Heart right ventricle (tissue), 16 donors: ENCODE measurements at regions not wholly inside any gene's neighbourhood (a gene's known extent, or its start where the extent isn't known, plus 50 kb on each side); places are given as distances from the start of the nearest gene placed in this dataset.

ENCODE experiments used
- ATAC-seq, 8 donors: fragments of 200-7000 bp; cut with Tn5 transposase; one replicate each; pipeline ENCODE4 v1.9.1; 2020; ENCODE audit warnings: mild to moderate bottlenecking in 8 of 8, moderate library complexity in 8 of 8, moderate number of reproducible peaks in 1 of 8
- DNase-seq, 2 donors: peaks; one replicate each; pipeline ENCODE4 v3.0.0-alpha.2; 2020
- H3K27ac ChIP-seq, 10 donors: fragments of 200-600 bp; sonication (generic) in 2 of 10; one replicate each; pipeline versions ENCODE4 v1.5.0 to v1.8.0; 2020 to 2022; ENCODE audit warnings: mild to moderate bottlenecking in 3 of 10
- H3K27me3 ChIP-seq, 7 donors: fragments of 200-600 bp; one replicate each; pipeline ENCODE4 v1.8.0; 2021 to 2022; ENCODE audit warnings: mild to moderate bottlenecking in 2 of 7
- H3K36me3 ChIP-seq, 9 donors: fragments of 200-600 bp; sonication (generic) in 1 of 9; one replicate each; pipeline versions ENCODE4 v1.5.0 to v1.8.0; 2020 to 2022; ENCODE audit warnings: mild to moderate bottlenecking in 2 of 9
- H3K4me1 ChIP-seq, 9 donors: fragments of 200-600 bp; sonication (generic) in 1 of 9; one replicate each; pipeline versions ENCODE4 v1.5.0 to v1.8.0; 2020 to 2022; ENCODE audit warnings: mild to moderate bottlenecking in 4 of 9
- H3K4me3 ChIP-seq, 10 donors: fragments of 200-600 bp; sonication (generic) in 2 of 10; one replicate each; pipeline versions ENCODE4 v1.5.0 to v1.8.0; 2020 to 2022; ENCODE audit warnings: mild to moderate bottlenecking in 7 of 10, moderate library complexity in 2 of 10
- H3K9me3 ChIP-seq, 11 donors: fragments of 200-600 bp in 10 of 11; sonication (generic) in 2 of 11; one replicate each; pipeline versions ENCODE4 v1.5.0 to v1.8.0; 2013 to 2022; ENCODE audit warnings: mild to moderate bottlenecking in 2 of 11, control low read depth in 1 of 11, moderate library complexity in 1 of 11
- WGBS, 2 donors: extraction: QIAGEN DNeasy Blood & Tissue Kit; methylation state at CpG; one replicate each; pipeline ENCODE4 v1.1.7; 2013; ENCODE audit warnings: inconsistent platforms in 1 of 2; 5-methylcytosine and 5-hydroxymethylcytosine counted together
- intact Hi-C, 10 donors: fragments of 100-400 bp; cut with DNase I; formaldehyde crosslinking; loops; one replicate each; pipeline versions ENCODE4 v1.11.1 to v1.14.2; 2022
- TF ChIP-seq, protein P1 (sequence below), 9 donors: fragments of 200-600 bp; sonication (generic) in 2 of 9; IDR thresholded peaks; one replicate each; pipeline versions ENCODE4 v1.5.0 to v1.8.0; 2021 to 2022; ENCODE audit warnings: antibody characterized with exemption in 9 of 9, mild to moderate bottlenecking in 5 of 9, moderate library complexity in 1 of 9
- donor health status: Arrhythmogenic right ventricular cardiomyopathy.
- donor health status: ischemic (EF 13 %, LVEDD 7.1; RV severe dilation, severe dysfunction).
- donor health status: healthy with polysubstance abuse.
- donor health status: DM: no; HTN: yes; CAD: no.
- donor health status: DM: no; HTN: no; CAD: no.
- donor health status: ischemic (EF 25% LVEDD 6.9; RV normal size, moderate dysfunction).
- donor health status: ischemic (EF 25% LVEDD 5.7; RV mildly dilated, moderate dysfunction).
- donor health status: healthy.
- donor health status: DM: yes; HTN: yes; CAD: no.
- donor health status: Ischemic cardiomyopathy.
- donor health status: ischemic (EF 35%, LVEDD 5.7; RV mildly dilated, moderate dysfunction).
- donor health status: nonischemic (EF 11% LVEDD 7.7; RV severe dilation, severe dysfunction).
- donor health status: DM: yes; HTN: yes; CAD: no.
- donor health status: PGD.
- donor health status: ischemic (EF 29% LVEDD 5.4; RV normal size, mild dysfunction).
- donor health status: nonischemic (EF 23%, LVEDD 6.1; RV moderate dilation, normal function).

DNA sequence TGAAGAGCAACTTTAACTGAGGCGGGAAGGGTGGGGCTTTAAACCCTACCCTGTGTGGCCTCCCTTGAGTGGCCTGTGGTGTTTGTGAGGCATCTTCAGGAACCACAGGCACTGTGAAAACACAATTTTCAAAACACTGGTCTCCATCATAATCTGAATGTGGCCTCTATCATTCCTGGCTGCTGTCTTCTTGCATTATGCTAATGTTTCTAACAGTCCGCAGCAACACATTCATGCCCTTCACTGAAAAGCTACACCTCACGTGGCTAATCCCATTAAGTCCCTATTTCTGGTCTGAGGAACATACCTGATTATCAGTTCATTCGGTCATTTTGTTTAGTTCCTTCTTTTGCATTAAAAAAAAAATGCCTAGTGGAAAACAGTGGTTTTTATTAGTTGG is 94.6 kb downstream of the F11 start:
- 78 to 81% methylated on average over 4 of the region's 4 CpGs for WGBS, 2 donors
- no peak overlapping the region for H3K4me3 ChIP-seq
- intact Hi-C loops, result no loop called here
- peaks cover 0 to 49% (median 23%) of the 10 kb centered on the region in 11 donors for H3K9me3 ChIP-seq
- H3K27ac ChIP-seq, result no peak overlapping the region
- H3K4me1 ChIP-seq, result no peaks in the 10 kb centered on the region
- TF ChIP-seq, protein P1, sequence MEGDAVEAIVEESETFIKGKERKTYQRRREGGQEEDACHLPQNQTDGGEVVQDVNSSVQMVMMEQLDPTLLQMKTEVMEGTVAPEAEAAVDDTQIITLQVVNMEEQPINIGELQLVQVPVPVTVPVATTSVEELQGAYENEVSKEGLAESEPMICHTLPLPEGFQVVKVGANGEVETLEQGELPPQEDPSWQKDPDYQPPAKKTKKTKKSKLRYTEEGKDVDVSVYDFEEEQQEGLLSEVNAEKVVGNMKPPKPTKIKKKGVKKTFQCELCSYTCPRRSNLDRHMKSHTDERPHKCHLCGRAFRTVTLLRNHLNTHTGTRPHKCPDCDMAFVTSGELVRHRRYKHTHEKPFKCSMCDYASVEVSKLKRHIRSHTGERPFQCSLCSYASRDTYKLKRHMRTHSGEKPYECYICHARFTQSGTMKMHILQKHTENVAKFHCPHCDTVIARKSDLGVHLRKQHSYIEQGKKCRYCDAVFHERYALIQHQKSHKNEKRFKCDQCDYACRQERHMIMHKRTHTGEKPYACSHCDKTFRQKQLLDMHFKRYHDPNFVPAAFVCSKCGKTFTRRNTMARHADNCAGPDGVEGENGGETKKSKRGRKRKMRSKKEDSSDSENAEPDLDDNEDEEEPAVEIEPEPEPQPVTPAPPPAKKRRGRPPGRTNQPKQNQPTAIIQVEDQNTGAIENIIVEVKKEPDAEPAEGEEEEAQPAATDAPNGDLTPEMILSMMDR (IDR thresholded peaks at IDR 0.05), result no peak
- H3K36me3 ChIP-seq, result no peaks in the 10 kb centered on the region
- H3K27me3 ChIP-seq, result no peaks in the 10 kb centered on the region
- DNase-seq (no peak), ATAC-seq (no peak)

DNA sequence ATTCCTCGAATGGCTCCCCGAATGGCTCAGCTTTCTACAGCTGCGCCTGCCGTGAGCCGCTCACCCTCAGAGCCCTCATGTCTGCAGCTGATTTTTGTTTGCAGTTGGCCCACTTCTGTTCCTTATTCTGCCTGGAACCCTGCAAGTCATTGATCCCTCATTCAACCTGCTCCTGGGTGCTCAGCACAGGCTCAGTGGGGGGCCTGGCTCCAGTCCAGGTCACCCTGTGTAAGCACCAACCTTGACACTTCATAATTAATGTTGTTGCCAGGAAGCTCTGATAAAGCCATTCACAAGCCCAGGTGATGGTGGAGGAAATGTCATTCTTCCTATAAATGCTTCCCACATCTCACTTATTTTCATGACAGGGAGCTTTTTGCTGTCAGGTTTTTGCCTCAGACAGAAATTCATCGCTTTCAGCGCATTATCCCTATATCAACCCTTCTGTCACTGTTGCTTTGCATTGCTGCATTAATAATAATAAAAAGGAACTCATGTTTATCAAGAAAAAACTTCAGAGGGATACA is 85.7 kb downstream of the F11 start:
- ATAC-seq, result no peak
- Histone ChIP-seq H3K27me3 (peaks cover 0 to 4% (median 0%) of the 10 kb centered on the region in 7 donors), H3K9me3 (peaks cover 0 to 3% (median 0%) of the 10 kb centered on the region in 11 donors), H3K4me1 (no peaks in the 10 kb centered on the region), H3K36me3 (no peaks in the 10 kb centered on the region), H3K4me3 (no peak overlapping the region), H3K27ac (no peak overlapping the region)
- WGBS, 2 donors, result 87 to 90% methylated on average over 7 of the region's 7 CpGs
- intact Hi-C loops, result no loop called here
- no peak for DNase-seq
- TF ChIP-seq, protein P1 (IDR thresholded peaks at IDR 0.05), result no peak

DNA sequence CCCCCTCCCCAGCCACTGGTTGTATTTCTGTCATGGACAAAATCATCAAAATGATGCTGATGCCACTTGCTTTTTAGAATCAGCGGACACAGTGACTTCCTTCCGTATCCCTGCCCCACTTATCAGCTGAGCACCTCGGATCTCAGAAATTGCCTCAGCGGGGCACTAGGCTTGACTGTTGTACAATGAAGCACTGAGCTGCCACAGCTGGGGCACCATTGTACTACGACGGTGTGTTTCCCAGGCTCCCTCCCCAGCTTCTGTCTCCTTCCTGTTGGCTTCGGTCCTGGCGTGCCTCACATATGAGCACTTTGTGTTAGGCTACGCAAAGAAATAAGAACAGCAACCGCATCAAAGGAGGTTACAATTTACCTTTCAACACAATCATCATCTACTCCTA is 82.4 kb downstream of the F11 start:
- peaks cover 0 to 29% (median 5%) of the 10 kb centered on the region in 7 donors for H3K27me3 ChIP-seq
- DNase-seq (no peak), ATAC-seq (no peak)
- H3K4me3 ChIP-seq, result no peak overlapping the region
- TF ChIP-seq, protein P1 (IDR thresholded peaks at IDR 0.05), result no peak
- no peaks in the 10 kb centered on the region for H3K36me3 ChIP-seq
- no peak overlapping the region for H3K27ac ChIP-seq
- H3K9me3 ChIP-seq, result no peaks in the 10 kb centered on the region
- intact Hi-C loops, result no loop called here
- no peaks in the 10 kb centered on the region for H3K4me1 ChIP-seq
- 72 to 78% methylated on average over 10 of the region's 10 CpGs for WGBS, 2 donors

DNA sequence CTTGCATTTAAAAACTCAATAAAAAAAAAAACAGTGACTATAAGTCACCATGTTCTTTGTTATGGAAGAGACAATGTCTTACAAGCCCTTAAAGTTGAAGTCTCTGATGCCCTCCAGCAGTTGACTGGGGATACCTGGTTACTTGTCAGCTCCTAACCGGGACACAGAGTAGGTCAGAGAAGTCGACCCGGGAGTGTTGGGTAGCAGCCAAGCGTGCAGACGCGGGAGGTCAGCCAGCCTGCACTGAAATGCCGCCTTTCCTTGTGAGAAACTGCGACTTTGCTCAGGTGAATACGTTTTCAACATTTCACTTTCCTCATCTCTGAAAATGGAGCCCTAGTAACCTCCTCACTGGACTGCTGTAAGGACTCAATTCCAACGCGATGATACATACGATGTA is 81.8 kb downstream of the F11 start:
- no peak overlapping the region for H3K27ac ChIP-seq
- DNase-seq, result no peak
- no peaks in the 10 kb centered on the region for H3K36me3 ChIP-seq
- no peak for ATAC-seq
- H3K4me1 ChIP-seq, result no peaks in the 10 kb centered on the region
- intact Hi-C loops, result no loop called here
- peaks cover 0 to 30% (median 5%) of the 10 kb centered on the region in 7 donors for H3K27me3 ChIP-seq
- 69 to 70% methylated on average over 12 of the region's 12 CpGs for WGBS, 2 donors
- H3K4me3 ChIP-seq, result no peak overlapping the region
- TF ChIP-seq, protein P1 (IDR thresholded peaks at IDR 0.05), result no peak
- H3K9me3 ChIP-seq, result no peaks in the 10 kb centered on the region
